Stomach (tissue), 4 donors: ENCODE measurements at regions not wholly inside any gene's neighbourhood (a gene's known extent, or its start where the extent isn't known, plus 50 kb on each side); places are given as distances from the start of the nearest gene placed in this dataset.

ENCODE experiments used
- EP300 ChIP-seq: sonication (generic); formaldehyde crosslinking; IDR thresholded peaks from one replicate; pipeline ENCODE4 v1.6.1; 2017; ENCODE audit warnings: antibody characterized with exemption
- TF ChIP-seq, protein P1 (sequence below), 7 experiments: fragments of 450-650 bp in 4 of 7; fragments of 200-600 bp in 3 of 7; sonication (generic) in 3 of 7; IDR thresholded peaks; one replicate each; pipeline ENCODE4 v1.5.1; 2016 to 2019; ENCODE audit warnings: antibody characterized with exemption in 7 of 7, control low read depth in 2 of 7, mild to moderate bottlenecking in 1 of 7

- no peak for TF ChIP-seq EP300
- TF ChIP-seq, protein P1, sequence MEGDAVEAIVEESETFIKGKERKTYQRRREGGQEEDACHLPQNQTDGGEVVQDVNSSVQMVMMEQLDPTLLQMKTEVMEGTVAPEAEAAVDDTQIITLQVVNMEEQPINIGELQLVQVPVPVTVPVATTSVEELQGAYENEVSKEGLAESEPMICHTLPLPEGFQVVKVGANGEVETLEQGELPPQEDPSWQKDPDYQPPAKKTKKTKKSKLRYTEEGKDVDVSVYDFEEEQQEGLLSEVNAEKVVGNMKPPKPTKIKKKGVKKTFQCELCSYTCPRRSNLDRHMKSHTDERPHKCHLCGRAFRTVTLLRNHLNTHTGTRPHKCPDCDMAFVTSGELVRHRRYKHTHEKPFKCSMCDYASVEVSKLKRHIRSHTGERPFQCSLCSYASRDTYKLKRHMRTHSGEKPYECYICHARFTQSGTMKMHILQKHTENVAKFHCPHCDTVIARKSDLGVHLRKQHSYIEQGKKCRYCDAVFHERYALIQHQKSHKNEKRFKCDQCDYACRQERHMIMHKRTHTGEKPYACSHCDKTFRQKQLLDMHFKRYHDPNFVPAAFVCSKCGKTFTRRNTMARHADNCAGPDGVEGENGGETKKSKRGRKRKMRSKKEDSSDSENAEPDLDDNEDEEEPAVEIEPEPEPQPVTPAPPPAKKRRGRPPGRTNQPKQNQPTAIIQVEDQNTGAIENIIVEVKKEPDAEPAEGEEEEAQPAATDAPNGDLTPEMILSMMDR (IDR thresholded peaks at IDR 0.05): no peak
Observed at GRCh38 chr5:172531704-172532026, 77.3 kb upstream of the SH3PXD2B start.
